ENCODE measurements at regions not wholly inside any gene's neighbourhood (a gene's known extent, or its start where the extent isn't known, plus 50 kb on each side); places are given as distances from the start of the nearest gene placed in this dataset.

- TF ChIP-seq CTCF (IDR thresholded peaks at IDR 0.05): no peak
- TF ChIP-seq ZFX (IDR thresholded peaks at IDR 0.05; ENCODE audit: borderline replicate concordance): no peak
These were observed 113.2 kb upstream of the SATB2 start for GRCh38 chr2:199570934-199571333.
